ENCODE measurements at regions not wholly inside any gene's neighbourhood (a gene's known extent, or its start where the extent isn't known, plus 50 kb on each side); places are given as distances from the start of the nearest gene placed in this dataset.

GRCh38 chr2:5758346-5758745 is 66.2 kb downstream of the SOX11 start:
- Mint-ChIP-seq H3K4me1 (peaks cover 7 to 10% of the 10 kb centered on the region in 2 experiments; a peak in 2 of 4 replicates), H3K9me3 (no peaks in the 10 kb centered on the region)

More at GRCh38 chr2:5758346-5758745, 66.2 kb downstream of the SOX11 start:
- Histone ChIP-seq H4K20me1 (ENCODE audit: control insufficient read depth, insufficient read depth, insufficient read length) (no peaks in the 10 kb centered on the region), H2BK120ac (ENCODE audit: low read depth, low read length, poor library complexity, severe bottlenecking) (no peak overlapping the region), H3K23me2 (ENCODE audit: insufficient read length, low read depth, low read length, poor library complexity, severe bottlenecking) (no peaks in the 10 kb centered on the region), H2BK5ac (ENCODE audit: insufficient read length, low read length) (no peak overlapping the region), H3K14ac (ENCODE audit: insufficient read depth, low read length) (no peak overlapping the region), H3K9me3 (ENCODE audit: control insufficient read depth, low read depth, low read length) (no peaks in the 10 kb centered on the region), H2AK5ac (ENCODE audit: insufficient read length, low read length) (no peak overlapping the region), H2BK20ac (ENCODE audit: low read depth, low read length, poor library complexity, severe bottlenecking) (no peak overlapping the region), H3K23ac (ENCODE audit: insufficient read length, low read depth, low read length) (no peak overlapping the region), H2BK15ac (ENCODE audit: low read depth, low read length) (no peak overlapping the region), H3K79me2 (ENCODE audit: insufficient read depth, low read length) (no peaks in the 10 kb centered on the region), H3T11ph (ENCODE audit: low read length) (no peak overlapping the region), H3K4ac (ENCODE audit: low read depth, low read length) (no peak overlapping the region), H3K79me1 (ENCODE audit: insufficient read depth, low read depth, low read length, poor library complexity, severe bottlenecking) (no peaks in the 10 kb centered on the region), H2AFZ (ENCODE audit: low read length) (no peak overlapping the region), H2BK12ac (ENCODE audit: insufficient read length, low read depth, low read length) (no peak overlapping the region), H3K9ac (ENCODE audit: extremely low read depth, insufficient read length, low read length) (no peak overlapping the region), H4K5ac (ENCODE audit: insufficient read length, low read depth, low read length) (no peak overlapping the region), H3K27ac (ENCODE audit: insufficient read length, low read depth, low read length) (no peak overlapping the region), H3K56ac (ENCODE audit: insufficient read length, low read depth, low read length) (no peak overlapping the region), H4K91ac (ENCODE audit: insufficient read length, low read depth, low read length) (no peak overlapping the region), H4K8ac (replicated peaks; ENCODE audit: insufficient read length, low read depth, low read length) (no peak overlapping the region), H3K4me1 (ENCODE audit: insufficient read depth, low read length) (no peaks in the 10 kb centered on the region), H3K27me3 (ENCODE audit: insufficient read depth, low read length) (no peaks in the 10 kb centered on the region), H3K18ac (ENCODE audit: insufficient read length, low read depth, low read length) (no peak overlapping the region), H3K4me2 (ENCODE audit: insufficient read depth, insufficient read length, low read length) (no peak overlapping the region)
- Mint-ChIP-seq H3K36me3 (ENCODE audit: insufficient read depth in 1 of 3, low read depth in 3 of 3) (peaks cover 0 to 3% (median 0%) of the 10 kb centered on the region in 3 experiments; a peak in 1 of 7 replicates), H3K27me3 (ENCODE audit: low read depth) (no peaks in the 10 kb centered on the region), H3K27ac (no peak overlapping the region), H3K4me3 (no peak overlapping the region; a peak in 1 of 5 replicates)
- no peak for DNase-seq
- TF ChIP-seq CTCF (conservative IDR thresholded peaks at IDR 0.05), result no peak
- WGBS (ENCODE audit: extremely low coverage, insufficient read length, low lambda C conversion rate), result 100% methylated on average over 1 of the region's 5 CpGs

Measured in H9 (cell line).